NCI-H1694 (cell line): ENCODE measurements at regions not wholly inside any gene's neighbourhood (a gene's known extent, or its start where the extent isn't known, plus 50 kb on each side); places are given as distances from the start of the nearest gene placed in this dataset.
"Not testable (repeated sequence)": the region's sequence is repeated elsewhere in the genome, so short reads cannot be mapped to it uniquely, and the experiment has no call there.

Experiments used
- DNase-seq: peaks from one replicate; lab custom pipeline; 2025; lab: John Stamatoyannopoulos, UW

DNA sequence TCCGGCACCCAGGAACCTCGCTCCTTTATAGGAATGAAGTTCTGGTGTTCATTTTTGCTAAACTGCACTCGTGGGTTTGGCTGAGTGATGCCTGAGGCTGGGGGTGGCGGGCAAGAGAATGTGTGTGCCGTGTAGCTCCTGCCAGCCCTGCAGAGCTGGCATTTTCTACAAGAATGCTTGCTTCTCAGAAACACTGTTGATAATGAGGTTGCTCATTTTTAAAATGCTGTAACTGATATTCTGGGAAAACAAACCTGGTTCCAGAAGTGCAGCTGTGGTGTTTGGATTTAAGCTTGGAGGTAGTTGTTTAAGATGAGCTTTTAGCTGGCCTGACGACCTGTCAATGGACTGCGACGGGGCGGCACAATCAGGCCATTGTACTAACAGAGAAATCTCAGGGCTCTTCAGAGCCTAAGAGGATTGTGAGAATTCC lies 511.9 kb upstream of the TNP1 start:
- no peak for DNase-seq

DNA sequence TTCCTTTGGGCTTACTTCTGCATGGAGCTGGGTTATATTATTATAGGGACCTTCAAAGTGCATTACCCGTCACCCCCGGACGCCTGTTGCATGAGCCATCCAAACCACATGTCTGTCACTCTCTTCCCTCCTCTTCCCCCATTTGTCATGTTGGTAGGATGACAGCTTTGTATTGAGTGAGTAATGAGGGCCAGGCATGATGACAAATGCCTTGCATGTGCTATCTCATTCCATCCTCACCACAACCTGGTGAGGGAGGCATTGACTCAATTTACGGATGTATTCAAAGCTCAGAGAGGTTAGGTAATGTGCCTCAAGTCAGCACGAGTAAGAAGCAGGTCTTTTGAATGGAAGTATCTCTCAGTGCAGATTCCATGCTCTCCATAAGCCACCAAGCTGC lies 510.5 kb upstream of the TNP1 start:
- DNase-seq = no peak

DNA sequence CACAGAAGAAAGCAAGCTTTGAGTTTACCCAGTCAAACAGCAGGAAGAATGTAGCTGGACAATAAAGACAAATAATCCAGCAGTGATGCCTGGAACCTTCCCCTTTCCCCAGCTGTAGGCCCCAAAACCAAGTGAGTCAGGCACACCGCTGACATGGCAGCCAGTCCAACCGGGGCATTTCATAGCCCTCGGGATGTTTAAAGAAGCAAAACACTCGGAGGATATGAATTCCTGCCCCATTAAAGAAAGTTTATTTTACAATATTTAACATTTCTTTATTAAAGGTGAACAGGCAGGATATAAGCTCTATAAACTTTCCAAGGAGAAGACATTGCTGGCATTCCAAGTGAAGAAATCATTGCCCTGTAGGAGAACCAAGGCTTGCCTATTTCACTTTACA lies 507.6 kb upstream of the TNP1 start:
- no peak for DNase-seq

DNA sequence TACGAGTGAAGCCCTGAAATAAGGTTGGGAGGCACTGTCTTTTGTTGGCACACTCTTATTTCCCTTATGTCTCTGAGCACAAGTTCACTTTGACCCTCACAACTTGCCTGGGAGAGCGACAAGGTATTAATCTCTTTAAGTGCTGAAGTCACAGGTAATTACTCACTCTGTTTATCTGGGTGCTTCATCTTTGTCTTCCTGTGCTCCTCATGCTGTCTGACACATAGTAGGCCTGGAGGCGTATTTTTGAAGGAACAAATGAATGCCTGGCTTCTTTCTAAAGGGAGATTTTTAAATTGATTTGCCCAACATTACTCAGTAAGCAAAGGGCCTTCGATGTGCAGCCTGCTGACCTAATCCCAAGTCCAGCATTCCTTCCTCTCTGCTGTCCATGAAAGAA lies 507.1 kb upstream of the TNP1 start:
- no peak for DNase-seq

DNA sequence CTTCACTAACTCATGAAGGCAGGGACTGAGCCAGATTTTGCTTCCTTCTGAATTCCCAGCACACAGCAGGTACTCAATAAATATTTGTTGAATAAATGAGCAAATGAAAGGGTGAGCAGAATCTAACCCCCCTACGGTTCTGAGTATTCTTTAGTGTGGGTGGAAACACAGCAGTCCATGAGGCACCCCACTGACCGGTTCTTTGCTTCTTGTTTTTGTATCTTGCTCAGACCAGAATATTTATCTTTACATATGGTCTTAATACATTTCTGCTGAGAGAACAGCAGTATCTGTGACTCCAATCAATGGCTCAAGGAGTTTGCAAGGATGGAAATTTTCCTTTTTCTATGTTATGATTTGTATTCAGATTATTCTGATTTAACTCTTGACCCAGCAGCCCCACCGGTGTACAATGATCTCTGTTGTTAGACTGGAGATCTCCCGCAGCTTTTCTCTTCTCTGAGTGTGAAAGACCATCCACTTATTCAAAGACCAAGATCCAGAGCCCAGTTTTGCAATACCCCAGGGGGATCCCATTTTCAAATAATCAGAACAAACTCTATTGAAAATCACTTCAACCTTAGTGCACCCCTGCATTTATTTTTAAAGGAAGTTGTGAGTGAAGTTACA lies 506.5 kb upstream of the TNP1 start:
- no peak for DNase-seq

DNA sequence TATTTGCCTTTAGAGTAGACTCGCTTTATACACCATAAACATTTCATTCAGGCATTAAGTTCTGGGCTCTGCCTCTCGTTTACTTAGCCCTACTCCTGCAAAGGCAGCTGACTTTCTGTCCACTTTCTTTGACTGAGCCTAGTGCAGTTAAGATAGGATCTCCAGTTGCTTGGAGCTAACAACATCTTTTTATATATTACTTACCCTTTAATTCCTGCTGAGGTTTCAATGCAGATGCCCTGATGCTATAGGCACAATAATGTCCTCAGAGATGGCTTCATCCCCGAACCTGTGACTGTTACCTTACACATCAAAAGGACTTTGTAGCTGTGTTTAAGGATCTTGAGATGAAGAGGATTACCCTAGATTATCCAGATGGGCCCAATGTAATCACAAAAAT lies 505.8 kb upstream of the TNP1 start:
- no peak for DNase-seq

DNA sequence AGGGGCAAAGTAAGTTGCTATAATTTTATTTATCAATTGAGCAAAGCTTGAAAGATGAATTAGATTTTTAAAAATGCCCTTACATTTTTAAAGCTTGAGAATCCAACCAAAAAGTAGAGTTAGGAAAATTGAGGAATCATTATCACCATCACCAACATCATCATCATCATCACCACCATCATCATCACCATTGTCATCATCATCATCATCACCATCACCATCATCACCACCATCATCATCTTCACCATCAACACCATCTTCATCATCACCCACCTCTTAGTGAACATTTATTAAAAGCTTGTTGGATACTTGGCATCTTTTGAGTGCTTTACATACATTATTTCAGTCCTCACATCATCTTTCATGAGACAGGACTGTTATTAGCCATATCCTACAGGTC lies 504.4 kb upstream of the TNP1 start:
- DNase-seq = no peak

DNA sequence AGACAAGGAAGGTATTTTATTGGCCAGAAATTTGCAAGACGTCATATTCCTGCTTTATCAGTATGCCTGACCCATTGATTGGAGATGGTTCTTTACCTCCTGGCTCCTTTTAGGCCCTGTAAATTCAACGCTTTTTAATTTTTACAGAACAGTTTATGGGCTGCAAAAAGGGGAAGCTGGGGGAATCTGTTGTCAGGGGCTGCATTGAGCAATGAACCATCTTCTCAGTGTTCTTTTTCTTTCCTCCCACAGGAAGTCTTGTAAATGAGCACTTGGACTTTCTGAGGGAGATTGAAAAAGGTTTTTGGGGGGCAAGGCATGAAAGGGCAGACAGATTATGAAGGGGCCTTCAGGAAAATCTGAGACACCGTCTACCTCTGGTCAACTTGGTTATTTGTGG lies 503.6 kb upstream of the TNP1 start:
- no peak for DNase-seq

DNA sequence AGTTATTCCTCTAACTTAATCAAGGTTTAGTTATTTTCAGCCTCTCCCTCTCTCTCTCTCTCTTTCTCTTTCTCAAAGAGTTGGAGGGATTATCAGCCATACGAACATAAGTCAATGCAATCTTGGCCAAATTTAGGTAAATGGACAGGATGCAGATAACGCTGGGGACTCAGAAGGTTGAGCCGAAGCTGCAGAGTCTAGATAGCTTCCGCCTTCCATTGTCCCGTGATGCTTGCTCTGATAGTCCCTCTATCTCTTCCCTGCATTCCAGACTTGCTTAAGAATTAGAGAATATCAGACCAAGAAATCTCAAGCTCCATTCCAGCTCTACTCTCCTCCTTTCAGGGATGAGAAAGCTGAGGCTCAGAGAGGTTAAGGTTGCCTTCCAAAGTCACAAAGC lies 502.8 kb upstream of the TNP1 start:
- DNase-seq = no peak

DNA sequence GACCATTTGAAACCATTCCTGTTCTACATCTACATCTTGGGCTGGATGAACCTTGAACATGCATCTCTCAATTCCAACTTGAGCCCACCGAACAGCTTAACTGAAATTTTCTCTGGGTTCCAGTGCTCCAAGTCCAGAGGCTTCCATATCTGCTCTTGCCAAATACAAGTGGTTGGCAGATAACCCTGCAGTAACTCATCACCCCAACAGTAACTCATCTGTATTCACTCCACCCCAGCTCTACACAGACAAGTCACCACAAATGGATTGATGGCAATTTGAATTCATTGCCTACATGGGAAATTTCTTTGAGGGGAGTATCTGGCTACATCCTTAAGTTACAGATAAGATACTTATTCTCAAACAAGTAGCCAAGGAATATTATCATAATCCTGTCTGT lies 502.4 kb upstream of the TNP1 start:
- no peak for DNase-seq

DNA sequence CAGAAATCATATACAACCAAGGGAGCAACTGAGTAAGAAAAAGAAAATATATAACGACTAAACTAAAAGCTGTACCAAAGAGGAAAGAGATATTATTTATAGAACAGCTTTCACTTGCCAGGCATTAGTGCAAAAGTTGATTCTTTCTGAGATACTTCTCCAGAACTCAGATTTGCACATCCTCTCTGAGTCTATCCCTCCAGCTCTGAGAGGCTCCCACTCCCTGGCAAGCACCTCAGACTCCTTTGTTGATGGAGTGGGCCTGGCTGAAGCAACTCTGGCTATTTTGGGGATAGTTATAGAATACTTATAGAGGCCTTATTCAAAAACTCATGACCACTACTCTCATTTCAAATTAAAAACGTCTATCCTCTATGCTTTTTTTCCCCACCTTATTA lies 501.6 kb upstream of the TNP1 start:
- DNase-seq = no peak

DNA sequence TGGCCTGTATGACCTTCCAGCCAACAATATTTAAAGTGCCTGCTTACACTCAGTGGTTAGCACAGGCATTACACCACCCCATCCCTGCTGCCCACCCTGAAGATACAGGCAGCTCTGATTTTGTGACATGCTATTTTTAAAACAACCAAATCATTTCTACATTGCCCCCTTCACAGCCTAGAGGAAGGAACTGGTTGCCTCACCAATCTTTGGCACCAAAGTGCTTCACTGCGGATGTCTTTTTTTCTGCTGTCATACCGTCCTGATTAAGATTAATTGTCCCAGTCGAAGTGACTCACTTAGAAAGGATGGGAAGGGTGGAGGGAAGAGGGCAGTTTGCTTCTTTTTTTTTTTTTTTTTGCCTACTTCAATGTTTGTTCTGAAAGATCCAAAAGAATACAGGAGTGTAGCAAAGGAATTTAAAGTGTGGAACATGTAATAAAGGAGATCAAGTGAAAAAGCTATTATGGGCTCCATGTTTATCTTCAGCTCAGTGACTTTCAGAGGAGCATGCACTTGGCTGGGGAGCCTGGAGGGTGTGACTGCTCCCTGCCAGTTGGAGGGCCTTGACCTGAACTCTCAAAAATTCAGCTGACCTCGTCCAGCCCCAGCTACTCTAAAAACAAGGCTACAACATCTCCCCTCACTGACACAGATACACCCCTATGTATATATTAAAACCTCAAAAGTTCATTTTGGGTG lies 501.1 kb upstream of the TNP1 start:
- no peak for DNase-seq

DNA sequence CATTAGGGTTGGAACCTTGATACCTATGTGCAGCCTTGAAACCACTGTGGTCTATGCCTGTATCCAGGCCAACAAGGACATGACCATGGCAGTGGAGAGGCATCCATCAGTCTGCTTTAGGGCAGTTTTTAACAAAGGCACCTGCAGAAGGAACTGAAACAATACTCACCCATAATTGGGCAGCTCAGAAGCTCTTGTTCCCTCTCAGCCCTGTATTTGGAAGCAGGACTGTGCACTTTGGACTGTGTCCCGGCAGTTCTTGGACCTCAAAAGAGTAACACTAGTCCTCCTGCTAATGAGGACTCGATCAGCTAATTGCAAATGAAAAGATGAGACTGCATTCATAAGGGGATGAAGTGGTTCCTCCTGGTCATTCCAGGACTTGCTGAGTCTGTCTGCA lies 500.2 kb upstream of the TNP1 start:
- DNase-seq = no peak

DNA sequence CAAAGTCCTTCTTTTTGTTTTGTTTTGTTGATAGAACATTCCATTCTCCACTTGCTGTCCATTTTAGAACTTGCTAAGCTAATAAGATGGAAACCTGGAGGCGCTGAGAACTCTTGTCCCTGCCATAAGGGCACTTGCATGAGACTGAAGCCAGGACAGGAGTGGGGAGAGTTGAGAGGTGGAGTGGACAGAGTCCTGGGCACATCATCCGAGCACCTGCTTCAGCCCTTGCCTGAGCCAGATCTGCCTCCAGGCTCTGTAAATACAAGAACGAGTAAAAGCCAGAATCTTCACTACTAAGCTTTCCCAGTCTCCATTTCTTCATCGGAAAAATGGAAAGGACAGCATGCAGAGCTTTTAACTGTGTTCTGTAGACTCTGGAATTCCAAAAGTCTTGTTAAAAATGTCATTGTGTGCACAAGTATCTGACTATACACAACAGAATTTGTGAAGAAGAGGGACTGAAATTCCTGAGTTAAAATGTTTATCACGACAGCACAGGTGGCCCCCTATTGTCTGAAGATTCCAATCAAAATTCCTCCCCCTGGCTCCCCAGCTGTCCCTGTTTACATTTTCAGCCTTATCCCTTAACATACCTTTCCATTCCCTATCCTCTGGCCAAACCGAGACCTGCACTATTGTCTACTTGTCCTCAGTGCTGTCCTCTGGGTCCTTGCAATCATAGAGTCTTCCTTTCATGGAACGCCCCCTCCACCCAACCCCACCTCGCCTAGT lies 498.2 kb upstream of the TNP1 start:
- DNase-seq = no peak

DNA sequence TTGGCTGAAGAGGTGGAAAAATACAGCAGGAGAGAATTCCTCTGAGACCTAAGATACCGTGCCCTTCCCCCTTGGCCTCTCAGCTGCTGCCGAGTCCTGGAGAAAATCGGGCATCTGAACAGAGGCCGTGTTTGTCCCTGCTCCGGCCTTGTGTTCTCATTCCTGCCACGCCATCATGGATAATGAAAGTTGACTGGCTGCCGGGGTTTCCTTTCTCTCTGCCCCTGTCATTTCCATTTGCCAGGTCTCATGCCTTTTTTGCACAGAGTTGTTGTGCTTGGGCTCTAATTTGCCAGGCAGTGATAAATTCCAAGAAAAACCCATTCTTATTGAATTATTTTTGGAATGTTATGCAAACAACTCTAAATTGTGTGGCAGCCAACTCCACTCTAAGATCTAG lies 496.9 kb upstream of the TNP1 start:
- DNase-seq = no peak

DNA sequence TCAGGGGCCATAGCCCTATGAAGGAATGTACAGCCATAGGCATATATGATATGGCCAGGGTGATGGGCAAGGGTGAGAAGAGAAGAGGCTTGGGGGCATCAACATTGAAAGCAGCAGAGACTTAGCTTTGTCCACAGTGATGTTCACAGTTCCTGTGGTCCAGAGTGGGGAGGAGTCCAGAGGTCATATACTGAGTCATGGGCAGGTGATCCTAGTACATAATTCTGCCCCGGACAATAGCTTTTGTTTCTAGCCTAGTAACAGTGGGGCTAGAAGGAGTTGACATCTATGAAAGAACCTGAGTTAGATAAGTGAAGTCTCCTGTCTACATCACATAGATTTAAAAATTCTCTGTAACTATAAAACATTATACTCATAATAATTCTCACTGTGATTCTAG lies 496.3 kb upstream of the TNP1 start:
- no peak for DNase-seq

DNA sequence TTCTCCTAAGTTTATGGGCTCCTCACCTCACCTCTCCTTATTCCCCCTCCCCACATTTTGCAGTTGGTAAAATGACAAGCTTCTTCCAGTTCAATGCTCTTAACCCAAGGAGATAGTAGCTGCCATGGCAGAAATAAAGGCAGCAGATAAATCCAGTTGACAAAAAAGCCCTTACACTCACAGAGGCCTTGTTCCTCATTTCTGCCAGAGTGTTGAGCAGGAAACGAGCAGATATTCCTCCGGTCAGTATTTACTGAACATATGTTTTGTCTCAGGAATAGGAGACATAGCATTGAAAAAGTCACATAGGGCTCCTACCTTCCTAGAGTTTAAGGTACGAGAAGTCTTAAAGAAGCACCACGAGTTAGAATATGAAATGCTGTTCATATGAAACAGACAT lies 493.7 kb upstream of the TNP1 start:
- DNase-seq = no peak

DNA sequence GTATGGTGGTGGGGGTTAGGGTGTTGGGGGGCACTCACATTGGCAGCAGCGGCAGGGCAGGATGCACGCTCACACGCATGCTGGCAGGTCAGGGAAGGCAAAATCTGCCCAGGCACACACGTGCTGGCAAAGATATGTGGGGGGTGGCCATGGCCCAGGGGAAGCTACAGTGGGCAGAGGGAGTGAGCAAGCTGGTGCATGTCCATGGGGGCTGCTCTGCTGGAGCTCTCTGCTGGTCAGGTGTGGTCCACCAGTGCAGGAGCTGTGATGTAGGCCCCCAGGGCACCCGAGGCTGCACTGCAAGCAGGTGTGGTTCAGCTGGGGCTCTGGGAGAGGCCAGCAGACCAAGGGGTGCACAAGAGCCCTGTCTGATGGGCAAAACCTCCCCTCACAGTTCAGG lies 491.5 kb upstream of the TNP1 start:
- no peak for DNase-seq

DNA sequence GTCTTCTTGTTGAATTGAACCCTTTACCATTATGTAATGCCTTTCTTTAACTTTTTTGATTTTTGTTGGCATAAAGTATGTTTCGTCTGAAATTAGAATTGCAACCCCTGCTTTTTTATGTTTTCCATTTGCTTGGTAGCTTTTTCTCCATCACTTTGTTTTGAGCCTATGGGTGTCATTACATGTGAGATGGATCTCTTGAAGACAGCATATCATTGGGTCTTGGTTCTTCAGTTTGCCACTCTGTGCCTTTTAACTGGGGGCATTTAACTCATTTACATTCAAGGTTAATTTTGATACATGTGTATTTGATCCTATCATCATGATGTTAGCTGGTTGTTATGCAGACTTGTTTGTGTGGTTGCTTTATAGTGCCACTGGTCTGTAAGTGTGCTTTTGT lies 489.4 kb upstream of the TNP1 start:
- no peak for DNase-seq

DNA sequence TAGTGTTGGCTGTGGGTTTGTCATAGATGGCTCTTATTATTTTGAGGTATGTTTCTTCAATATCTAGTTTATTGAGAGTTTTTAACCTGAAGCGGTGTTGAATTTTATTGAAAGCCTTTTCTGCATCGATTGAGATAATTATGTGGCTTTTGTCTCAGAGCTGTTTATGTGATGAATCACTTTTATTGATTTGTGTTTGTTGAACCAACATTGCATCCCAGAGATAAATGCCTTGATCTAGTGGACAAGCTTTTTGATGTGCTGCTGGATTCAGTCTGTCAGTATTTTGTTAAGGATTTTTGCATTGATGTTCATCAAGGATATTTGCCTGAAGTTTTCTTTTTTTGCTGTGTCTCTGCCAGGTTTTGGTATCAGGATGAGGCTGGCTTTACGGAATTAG lies 487.8 kb upstream of the TNP1 start:
- DNase-seq = not testable (repeated sequence)

DNA sequence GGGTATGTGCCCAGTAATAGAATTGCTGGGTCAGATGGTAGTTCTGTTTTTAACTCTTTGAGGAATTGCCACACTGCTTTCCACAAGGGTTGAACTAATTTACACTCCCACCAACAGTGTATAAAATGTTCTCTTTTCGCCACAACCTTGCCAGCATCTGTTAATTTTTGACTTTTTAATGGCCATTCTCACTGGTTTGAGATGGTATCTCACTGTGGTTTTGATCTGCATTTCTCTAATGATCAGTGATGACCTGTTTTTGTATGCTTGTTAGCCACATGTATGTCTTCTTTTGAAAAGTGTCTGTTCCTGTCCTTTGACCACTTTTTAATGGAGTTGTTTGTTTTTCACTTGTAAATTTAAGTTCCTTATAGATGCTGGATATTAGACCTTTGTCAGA lies 486.2 kb upstream of the TNP1 start:
- not testable (repeated sequence) for DNase-seq

DNA sequence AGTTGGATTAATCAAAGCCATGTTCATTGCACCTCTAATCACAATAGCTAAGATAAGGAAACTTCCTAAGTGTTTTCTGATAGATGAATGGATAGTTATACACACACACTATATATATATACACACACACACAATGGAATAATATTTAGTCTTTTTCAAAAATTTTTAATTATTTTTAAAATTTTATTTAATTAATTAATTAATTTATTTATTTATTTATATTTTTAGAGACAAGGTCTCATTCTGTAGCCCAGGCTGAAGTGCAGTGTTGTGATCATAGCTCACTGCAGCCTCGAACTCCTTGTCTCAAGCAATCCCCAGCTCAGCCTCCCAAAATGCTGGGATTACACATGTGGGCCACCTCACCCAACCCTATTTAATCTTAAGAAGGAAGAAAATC lies 481.0 kb upstream of the TNP1 start:
- DNase-seq = no peak

DNA sequence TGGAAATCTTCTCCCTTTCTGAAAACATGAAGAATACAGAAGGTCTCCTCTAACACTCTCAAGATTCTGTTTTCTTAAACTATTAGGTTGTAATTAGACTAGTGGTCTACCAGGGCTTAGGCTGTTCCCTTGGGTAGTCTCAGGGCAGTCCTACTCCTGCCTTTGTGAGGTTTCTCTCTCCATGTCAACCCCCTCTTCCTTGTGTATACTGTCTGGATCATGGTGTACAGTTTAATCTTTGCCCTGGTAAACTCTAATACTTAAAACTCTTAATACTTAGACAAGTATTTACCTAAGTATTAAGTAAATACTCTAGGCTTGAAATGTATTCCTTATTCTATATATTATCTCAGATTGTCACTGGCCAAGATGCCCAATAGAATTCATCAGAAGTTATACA lies 480.3 kb upstream of the TNP1 start:
- no peak for DNase-seq

DNA sequence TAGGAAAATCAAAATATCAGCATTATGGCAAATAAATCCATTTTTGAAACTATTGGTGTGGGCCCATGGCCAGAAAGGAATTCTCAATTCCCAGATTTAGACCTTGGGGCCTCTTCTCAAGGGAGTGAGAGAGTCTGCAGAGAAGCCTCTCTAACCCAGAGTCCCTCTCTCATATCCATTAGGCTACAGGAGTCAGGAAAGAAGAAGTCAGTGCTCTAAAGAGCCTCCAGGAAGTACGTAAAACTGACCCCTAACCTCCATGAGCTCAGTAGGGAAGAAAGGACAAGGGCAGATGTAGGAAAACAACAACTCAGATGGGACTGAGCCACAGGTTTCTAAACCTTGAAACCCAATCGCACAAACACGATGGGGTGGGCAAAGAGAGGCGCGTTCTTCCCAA lies 479.9 kb upstream of the TNP1 start:
- DNase-seq = no peak
